ENCODE measurements at regions not wholly inside any gene's neighbourhood (a gene's known extent, or its start where the extent isn't known, plus 50 kb on each side); places are given as distances from the start of the nearest gene placed in this dataset.

DNA sequence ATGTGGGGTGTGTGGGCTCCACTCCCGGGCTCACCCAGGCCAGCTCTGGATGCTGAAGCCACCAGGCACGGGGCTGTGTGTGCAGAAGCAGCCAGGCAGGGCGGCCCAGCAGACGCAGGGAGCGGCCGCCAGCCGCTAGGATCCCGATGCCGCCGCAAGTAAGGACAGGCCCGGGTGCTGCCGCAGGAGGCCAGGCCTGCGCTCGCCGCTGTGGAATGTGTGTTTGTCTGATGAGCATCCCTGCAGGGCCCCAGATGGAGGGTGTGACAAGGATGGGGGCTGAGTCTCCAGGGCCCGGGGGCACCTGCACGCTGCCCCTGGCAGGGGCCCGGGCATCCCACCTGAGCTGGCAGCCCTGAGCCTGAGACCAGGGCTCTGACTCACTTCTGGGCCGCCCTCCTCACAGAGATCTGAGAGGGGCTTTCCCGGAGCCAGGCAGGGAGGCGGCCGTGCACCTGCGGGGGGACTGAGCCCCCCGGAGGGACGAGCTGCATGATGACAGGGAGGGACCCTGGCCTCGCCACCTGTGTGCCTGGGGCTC, 101.5 kb downstream of the FOXL3 start:
- no peak overlapping the region for H3K27ac ChIP-seq (ENCODE audit: poor library complexity, severe bottlenecking)
- TF ChIP-seq, protein P1, sequence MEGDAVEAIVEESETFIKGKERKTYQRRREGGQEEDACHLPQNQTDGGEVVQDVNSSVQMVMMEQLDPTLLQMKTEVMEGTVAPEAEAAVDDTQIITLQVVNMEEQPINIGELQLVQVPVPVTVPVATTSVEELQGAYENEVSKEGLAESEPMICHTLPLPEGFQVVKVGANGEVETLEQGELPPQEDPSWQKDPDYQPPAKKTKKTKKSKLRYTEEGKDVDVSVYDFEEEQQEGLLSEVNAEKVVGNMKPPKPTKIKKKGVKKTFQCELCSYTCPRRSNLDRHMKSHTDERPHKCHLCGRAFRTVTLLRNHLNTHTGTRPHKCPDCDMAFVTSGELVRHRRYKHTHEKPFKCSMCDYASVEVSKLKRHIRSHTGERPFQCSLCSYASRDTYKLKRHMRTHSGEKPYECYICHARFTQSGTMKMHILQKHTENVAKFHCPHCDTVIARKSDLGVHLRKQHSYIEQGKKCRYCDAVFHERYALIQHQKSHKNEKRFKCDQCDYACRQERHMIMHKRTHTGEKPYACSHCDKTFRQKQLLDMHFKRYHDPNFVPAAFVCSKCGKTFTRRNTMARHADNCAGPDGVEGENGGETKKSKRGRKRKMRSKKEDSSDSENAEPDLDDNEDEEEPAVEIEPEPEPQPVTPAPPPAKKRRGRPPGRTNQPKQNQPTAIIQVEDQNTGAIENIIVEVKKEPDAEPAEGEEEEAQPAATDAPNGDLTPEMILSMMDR (IDR thresholded peaks at IDR 0.05; ENCODE audit: poor library complexity, severe bottlenecking) = no peak
- H3K27me3 ChIP-seq (ENCODE audit: insufficient read depth, poor library complexity, severe bottlenecking) = no peaks in the 10 kb centered on the region
- no peaks in the 10 kb centered on the region for H3K36me3 ChIP-seq (ENCODE audit: low read depth)
- DNase-seq (ENCODE audit: low spot score) (peak; percentile 73), ATAC-seq (ENCODE audit: low read depth) (peak; percentile 91)
- no peak overlapping the region for H3K4me3 ChIP-seq (ENCODE audit: severe bottlenecking)
- H3K9me3 ChIP-seq (ENCODE audit: severe bottlenecking) = peaks cover 5% of the 10 kb centered on the region
- H3K4me1 ChIP-seq (ENCODE audit: insufficient read depth, poor library complexity, severe bottlenecking) = no peaks in the 10 kb centered on the region

- peak; percentile 21; the same call in 2 of the 3 replicates for ATAC-seq (ENCODE audit: low read depth)
These were observed 102.1 kb downstream of the FOXL3 start for GRCh38 chr7:391961-392524.

GRCh38 chr7:392822-393221, 102.9 kb downstream of the FOXL3 start:
- DNase-seq (ENCODE audit: low spot score) (no peak), ATAC-seq (ENCODE audit: low read depth) (no peak)
- no peaks in the 10 kb centered on the region for H3K27me3 ChIP-seq (ENCODE audit: insufficient read depth, poor library complexity, severe bottlenecking)
- TF ChIP-seq, protein P1 (IDR thresholded peaks at IDR 0.05; ENCODE audit: poor library complexity, severe bottlenecking) = no peak
- no peaks in the 10 kb centered on the region for H3K4me1 ChIP-seq (ENCODE audit: insufficient read depth, poor library complexity, severe bottlenecking)
- no peak overlapping the region for H3K27ac ChIP-seq (ENCODE audit: poor library complexity, severe bottlenecking)
- peaks cover 8% of the 10 kb centered on the region for H3K9me3 ChIP-seq (ENCODE audit: severe bottlenecking)
- no peak overlapping the region for H3K4me3 ChIP-seq (ENCODE audit: severe bottlenecking)
- no peaks in the 10 kb centered on the region for H3K36me3 ChIP-seq (ENCODE audit: low read depth)

More at GRCh38 chr7:391961-392524, 102.1 kb downstream of the FOXL3 start:
- Histone ChIP-seq H3K4me3 (ENCODE audit: severe bottlenecking) (no peak overlapping the region), H3K27me3 (ENCODE audit: insufficient read depth, poor library complexity, severe bottlenecking) (no peaks in the 10 kb centered on the region), H3K9me3 (ENCODE audit: severe bottlenecking) (peaks cover 5% of the 10 kb centered on the region), H3K27ac (ENCODE audit: poor library complexity, severe bottlenecking) (no peak overlapping the region), H3K4me1 (ENCODE audit: insufficient read depth, poor library complexity, severe bottlenecking) (no peaks in the 10 kb centered on the region), H3K36me3 (ENCODE audit: low read depth) (no peaks in the 10 kb centered on the region)
- TF ChIP-seq, protein P1 (IDR thresholded peaks at IDR 0.05; ENCODE audit: poor library complexity, severe bottlenecking) = no peak
- DNase-seq (ENCODE audit: low spot score) = no peak

DNA sequence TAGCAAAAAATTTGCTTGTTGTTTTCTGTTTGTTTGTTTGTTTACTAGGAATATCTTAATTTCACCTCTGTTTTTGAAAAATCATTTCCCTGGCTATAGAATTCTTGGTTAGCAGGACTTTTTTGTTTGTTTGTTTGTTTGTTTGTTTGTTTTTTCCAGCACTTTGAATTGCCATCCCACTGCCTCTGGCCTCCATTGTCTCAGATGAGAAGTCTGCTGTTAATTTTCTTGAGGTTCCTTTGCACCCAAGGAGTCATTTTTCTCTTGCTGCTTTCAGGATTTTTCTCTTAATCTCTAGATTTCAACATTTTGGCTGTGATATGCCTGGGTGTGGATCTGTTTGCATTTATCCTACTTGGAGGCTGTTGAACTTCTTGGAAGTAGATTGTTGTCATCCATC, 105.7 kb downstream of the FOXL3 start:
- H3K4me3 ChIP-seq (ENCODE audit: severe bottlenecking) = no peak overlapping the region
- H3K27me3 ChIP-seq (ENCODE audit: insufficient read depth, poor library complexity, severe bottlenecking) = no peaks in the 10 kb centered on the region
- DNase-seq (ENCODE audit: low spot score) (no peak), ATAC-seq (ENCODE audit: low read depth) (no peak)
- TF ChIP-seq, protein P1 (IDR thresholded peaks at IDR 0.05; ENCODE audit: poor library complexity, severe bottlenecking) = no peak
- no peak overlapping the region for H3K27ac ChIP-seq (ENCODE audit: poor library complexity, severe bottlenecking)
- H3K9me3 ChIP-seq (ENCODE audit: severe bottlenecking) = peaks cover 10% of the 10 kb centered on the region
- H3K4me1 ChIP-seq (ENCODE audit: insufficient read depth, poor library complexity, severe bottlenecking) = no peaks in the 10 kb centered on the region
- H3K36me3 ChIP-seq (ENCODE audit: low read depth) = no peaks in the 10 kb centered on the region

DNA sequence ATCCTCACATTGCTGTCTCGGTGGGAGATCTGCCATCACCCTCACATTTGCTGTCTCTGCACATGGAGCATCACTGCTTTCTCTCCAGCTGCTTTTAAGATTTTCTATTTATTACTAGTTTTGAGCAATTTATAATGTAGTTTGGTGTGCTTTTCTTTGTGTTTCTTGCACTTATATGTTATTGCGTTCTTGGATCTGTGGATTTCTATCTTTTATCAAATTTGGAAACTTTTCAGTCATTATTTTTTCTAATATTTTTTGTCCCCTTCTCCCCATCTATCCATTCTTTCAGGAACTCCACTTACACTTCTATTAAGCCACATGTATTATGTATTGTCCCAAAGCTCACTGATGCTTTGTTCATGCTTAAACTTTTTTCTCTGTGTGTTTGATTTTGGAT, 108.9 kb downstream of the FOXL3 start:
- Histone ChIP-seq H3K27me3 (ENCODE audit: insufficient read depth, poor library complexity, severe bottlenecking) (no peaks in the 10 kb centered on the region), H3K9me3 (ENCODE audit: severe bottlenecking) (peaks cover 10% of the 10 kb centered on the region), H3K36me3 (ENCODE audit: low read depth) (no peaks in the 10 kb centered on the region), H3K4me1 (ENCODE audit: insufficient read depth, poor library complexity, severe bottlenecking) (no peaks in the 10 kb centered on the region), H3K27ac (ENCODE audit: poor library complexity, severe bottlenecking) (no peak overlapping the region), H3K4me3 (ENCODE audit: severe bottlenecking) (no peak overlapping the region)
- no peak for ATAC-seq (ENCODE audit: low read depth)
- TF ChIP-seq, protein P1 (IDR thresholded peaks at IDR 0.05; ENCODE audit: poor library complexity, severe bottlenecking) = no peak
- no peak for DNase-seq (ENCODE audit: low spot score)
